ENCODE measurements at regions not wholly inside any gene's neighbourhood (a gene's known extent, or its start where the extent isn't known, plus 50 kb on each side); places are given as distances from the start of the nearest gene placed in this dataset.
"Not testable (repeated sequence)": the region's sequence is repeated elsewhere in the genome, so short reads cannot be mapped to it uniquely, and the experiment has no call there.

DNA sequence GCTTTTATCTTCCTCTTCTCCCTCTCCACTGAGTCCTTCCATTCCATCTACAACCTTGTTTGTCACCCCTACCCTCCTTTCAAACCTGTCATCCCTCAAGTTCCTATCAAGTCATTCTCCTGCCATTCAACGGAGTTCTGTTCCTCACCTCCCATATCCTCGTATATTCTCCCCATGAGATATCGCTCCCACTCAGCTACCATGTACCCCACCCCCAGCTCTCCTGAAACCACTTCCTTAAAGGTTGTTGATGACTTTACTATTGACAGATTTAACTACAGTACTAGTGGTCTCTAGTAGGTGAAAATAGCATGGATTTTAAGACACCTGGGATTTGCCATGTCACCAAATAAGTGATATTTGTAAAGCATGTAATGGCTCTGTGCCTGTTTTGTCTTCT is 107.4 kb upstream of the BARHL2 start:
- DNase-seq (ENCODE audit: low spot score), result no peak

DNA sequence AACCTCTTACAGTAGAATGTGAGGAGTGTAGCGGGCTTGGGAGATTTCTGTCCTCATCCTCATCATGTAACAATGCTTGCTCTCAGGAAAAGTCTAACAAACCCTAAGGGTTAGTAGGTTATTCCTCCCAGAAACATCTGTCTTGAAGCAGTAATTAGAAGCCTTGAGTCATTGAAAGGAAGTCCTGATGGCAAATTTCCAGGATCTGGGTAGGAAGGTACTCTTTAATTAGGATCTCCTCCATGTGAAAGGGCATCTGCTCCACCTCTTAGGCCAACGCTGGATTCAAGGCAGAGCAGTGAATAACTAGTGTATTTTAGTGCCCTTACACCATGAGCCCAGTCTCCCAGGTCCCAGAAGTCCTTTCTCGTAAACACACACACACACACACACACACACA is 106.6 kb upstream of the BARHL2 start:
- no peak for DNase-seq (ENCODE audit: low spot score)

DNA sequence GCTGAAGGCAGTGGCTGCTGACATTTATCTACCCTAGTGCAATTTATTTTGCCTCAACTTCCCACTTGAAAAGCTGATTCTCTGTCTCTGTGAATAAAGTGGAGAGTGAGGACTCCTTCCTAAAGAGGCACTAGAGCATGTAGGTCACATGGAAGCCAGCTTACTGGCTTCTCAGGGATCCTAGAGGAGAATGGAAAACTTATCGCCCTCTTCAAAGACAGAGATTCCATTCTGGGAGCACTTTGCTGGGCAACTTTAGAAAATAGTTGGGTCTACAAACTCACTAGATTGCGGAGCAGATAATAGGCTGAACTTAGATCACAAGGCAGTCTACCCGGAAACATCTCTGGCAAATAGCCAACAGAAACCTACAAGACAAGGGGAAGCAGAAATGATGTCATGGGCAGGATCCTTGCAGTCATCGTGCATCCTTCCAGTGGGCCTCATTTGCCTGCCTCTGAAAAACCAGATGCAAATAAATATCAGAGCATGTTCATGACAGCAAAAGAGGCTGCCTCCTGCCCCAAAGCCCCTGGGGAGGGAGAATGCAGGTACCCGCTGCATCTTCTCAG is 104.8 kb upstream of the BARHL2 start:
- no peak for DNase-seq (ENCODE audit: low spot score)

DNA sequence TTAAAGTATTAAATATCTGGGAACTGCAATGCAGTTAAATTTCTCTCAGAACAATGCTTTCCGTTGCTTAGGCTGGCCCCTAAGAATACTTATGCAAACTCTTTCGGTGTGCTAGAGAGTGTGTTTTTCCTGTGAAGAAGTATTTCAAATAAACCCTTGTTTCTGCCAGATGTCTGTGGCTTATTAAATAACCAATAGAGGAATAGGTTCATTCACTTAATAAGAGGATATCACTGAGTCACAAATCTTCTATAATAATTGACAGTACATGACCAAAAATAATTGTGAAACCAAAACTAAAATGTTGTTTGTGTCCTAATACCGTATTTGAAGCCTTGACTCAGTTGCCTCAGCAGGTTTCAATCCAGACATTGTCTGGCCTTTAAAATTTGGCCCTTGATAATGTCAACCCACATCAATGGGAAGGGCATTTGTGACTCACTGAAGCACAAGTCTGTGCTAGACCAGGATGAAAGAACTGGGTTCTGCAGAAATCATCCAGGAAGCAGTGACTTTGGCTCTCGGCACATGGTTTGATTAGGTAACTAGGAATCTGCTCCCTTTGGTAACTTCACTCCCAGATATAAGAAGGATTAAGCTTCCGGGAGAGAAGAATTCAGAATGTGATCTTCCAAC is 104.2 kb upstream of the BARHL2 start:
- no peak for DNase-seq (ENCODE audit: low spot score)

DNA sequence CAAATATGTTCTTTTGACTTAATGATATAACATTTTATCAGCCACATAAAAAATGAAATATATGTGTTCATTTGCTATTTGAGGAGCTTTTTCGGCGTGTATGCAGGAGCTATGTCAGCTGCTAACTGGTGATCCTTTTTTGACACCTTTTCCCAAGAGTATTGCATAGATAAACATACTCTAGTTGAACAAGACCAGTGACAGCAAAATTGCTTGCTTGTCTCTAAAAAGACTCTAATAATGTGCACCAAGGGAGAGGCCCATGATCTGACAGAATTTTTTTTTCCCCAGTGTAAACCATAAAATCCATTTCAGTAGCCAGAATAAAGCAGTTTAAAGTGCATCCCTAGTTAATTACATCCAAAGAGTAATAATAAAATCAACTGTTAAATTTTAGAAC is 103.6 kb upstream of the BARHL2 start:
- no peak for DNase-seq (ENCODE audit: low spot score)

DNA sequence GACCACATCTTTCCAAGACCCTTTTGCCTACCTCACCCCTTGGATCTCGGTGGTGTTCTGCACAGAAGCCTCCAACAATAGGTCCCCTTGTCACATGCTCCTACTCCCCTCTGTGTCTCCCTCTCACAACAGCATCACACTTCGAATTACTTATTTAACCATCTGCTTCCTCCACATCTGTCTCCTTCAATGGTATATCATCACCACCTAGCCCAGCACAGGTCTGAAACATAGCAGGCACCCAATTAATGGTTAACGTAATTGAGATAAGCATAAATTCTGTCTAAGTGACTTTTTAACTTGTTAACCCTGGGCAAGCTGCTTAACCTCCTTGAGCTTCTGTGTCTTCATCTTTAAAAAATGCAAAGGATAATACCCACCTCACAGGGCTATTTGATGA is 100.3 kb upstream of the BARHL2 start:
- DNase-seq (ENCODE audit: low spot score), result no peak

DNA sequence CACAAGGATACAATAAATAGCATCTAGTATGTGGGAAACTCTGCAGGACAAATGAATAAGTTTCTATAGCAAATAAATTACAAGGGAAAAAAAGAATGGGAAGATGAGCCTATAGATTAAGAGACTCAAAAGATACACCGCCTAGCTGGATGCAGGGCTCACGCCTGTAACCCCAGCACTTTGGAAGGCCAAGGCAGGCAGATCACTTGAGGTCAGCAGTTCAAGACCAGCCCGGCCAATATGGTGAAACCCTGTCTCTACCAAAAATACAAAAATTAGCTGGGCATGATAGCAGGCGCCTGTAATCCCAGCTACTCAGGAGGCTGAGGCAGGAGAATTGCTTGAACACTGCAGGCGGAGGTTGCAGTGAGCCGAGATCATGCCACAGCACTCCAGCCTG is 95.1 kb upstream of the BARHL2 start:
- not testable (repeated sequence) for DNase-seq (ENCODE audit: low spot score)

DNA sequence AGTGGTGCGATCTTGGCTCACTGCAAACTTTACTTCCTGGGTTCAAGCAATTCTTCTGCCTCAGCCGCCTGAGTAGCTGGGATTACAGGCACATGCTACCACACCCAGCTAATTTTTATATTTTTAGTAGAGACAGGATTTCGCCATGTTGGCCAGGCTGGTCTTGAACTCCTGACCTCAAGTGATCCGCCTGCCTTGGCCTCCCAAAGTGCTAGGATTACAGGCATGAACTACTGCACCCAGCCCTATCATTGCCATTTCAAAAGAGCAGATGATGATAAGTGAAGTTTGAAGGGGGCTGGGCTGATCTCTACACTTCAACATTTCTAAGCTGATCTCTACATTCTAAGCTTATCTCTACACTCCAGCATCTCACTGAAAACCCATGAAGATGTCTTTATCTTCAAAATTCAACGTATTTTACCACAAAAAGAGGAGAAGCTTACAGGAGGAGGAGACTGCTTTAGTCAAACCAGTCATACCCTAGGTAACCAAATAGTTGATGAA is 94.4 kb upstream of the BARHL2 start:
- not testable (repeated sequence) for DNase-seq (ENCODE audit: low spot score)

DNA sequence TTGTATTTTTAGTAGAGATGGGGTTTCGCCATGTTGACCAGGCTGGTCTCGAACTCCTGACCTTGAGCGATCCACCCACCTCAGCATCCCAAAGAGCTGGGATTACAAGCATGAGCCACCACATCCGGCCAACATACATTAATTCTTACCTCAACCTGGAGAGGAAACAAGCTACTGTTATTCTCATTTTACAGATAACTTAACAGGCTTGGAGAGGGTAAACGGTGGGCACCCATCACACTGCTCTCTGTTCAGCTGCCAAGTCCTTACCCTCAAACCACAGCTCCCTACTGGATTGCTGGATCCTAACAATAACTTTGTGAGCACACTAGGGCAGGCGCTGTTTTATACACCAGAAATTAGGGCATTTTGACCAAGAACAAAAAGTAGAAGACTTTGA is 93.6 kb upstream of the BARHL2 start:
- no peak for DNase-seq (ENCODE audit: low spot score)

DNA sequence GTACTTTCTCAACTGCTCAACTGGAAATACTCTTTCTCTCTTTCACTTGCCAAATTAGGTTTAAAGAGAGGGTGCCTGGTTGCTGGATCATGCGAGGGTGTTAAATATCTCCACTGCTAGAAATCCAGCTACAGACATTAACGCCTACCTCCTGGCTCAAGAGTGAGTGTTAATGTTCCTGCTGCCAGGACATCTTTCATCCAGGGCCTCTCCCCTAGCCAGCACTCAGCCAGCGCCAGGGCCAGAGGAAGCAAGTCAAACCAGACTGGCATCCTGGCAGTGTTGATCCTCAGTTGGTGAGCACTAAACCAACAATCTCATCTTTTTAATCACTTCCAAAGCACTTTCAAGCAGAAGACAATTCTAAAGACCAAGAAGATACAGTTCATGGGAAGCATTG is 92.9 kb upstream of the BARHL2 start:
- DNase-seq (ENCODE audit: low spot score), result no peak

DNA sequence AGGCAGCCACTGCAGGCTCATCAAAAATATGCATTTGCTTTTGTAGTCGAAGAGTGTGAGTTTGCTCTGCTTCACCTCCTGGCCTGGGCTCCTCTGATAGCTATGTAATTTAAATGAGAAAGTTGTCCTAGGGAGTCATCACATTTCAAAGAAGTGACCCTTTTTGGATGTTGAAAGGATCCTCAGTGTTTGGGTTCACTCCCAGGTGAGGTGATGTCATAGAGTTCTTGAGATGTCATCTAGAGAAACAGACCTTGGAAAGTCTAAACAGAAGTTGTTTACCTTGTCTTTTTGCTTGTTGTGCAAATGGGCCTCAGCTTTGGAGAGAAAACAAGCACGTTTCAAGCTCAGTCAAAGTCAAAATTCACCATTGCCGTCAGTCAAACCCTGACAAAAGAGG is 92.0 kb upstream of the BARHL2 start:
- DNase-seq (ENCODE audit: low spot score), result no peak

DNA sequence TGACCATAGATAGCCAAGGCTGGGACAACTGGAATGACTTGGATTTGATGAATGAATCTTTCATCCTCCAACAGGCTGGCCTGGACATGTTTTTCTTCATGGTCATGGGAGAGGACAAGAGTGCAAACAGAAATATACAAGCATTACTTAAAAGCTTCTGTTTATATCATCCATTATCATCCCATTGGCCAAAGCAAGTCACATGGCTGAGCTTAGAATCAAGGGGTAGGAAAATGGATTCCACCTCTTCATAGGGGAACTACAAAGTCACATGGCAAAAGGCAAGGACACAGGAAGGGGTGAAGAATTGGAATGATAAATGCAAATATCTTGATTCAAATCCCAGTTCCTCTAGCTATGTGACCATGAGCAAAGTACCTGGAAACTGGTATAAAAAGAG is 90.2 kb upstream of the BARHL2 start:
- no peak for DNase-seq (ENCODE audit: low spot score)

DNA sequence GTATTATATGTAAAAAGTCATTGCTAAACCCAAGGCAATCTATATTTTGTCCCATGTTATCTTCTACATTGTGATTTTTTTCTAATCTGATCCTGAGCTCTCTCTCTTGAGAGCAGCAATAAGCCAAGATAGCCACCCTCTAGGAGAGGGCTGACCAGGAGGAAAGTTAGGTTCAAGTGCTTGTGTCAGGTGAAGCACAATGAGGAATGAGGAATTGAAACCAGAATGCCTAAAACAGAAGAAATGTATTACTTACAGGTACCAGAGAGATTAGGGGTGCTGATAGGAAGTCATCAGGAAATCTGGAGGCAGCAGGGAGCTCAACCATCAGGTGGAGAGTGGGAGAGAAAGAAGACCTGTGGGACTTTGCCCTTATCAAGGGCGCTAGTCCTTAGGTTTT is 85.5 kb upstream of the BARHL2 start:
- no peak for DNase-seq (ENCODE audit: low spot score)

DNA sequence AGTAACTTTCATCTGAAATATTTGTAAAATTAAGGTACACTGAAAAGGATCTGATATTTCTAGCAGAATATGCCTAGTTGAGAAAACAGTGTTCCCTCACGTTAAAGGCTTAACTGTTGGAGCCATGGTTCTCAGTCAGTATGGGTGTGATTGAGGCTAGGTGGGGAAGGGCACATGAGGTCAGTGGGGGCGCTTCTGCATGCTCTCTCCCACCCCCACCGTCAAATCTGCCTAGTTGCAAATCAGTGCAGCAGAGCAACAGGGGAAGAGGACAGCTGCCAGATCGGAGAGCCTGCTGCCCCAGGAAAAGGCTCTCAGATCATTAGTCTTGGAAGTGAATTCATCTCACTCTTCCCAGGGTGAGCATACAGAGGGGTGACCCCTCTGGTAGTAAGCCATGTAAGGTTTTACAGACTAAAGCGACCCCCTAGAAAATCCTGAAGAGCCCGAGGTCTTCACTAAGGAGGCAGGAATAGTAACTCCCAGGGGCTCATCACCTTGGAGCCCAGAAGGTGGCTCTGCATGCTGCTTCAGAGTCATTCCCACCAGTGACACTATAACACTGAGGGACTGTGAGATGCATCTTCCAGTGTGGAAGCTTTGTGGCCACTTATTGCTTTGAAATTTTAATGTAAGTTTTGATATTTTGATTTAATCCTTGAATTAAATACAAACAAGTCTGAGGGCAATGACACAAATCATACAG is 83.1 kb upstream of the BARHL2 start:
- no peak for DNase-seq (ENCODE audit: low spot score)

DNA sequence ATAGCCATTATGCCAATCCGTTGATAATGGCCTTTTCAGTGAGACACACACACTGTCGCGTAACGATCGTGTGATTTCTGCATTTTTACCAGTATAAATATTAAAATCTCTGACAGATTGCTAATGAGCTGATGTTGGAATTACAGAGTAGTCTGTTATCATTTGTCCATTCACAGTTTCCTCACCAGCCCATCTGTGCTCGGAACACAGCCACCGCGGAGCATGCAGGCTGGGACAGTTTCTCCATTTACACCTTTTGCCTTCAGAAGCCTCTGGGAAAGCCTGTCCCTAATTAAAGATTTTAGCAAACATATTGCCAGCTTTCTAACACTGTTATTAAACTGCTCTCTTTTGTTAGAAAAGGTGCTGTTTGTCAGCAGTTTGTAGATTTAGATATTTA is 82.2 kb upstream of the BARHL2 start:
- no peak for DNase-seq (ENCODE audit: low spot score)

DNA sequence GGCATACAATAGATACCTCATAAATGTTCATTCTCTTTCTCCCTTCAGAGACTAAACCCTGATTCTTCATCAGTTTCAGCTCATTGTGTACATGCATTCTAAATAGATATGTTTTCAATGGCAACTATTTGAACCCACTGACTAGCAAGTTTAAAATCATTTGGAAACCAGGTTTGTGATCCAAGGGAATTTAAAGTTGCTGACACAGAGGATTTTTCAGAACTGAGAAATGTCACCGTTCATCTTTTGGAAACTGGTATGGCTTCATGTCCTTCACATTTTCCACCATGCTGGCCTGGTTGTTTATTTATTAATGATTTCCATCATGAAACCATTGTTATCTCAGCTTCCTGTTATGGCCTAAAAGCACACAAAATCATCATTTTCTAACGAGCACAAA is 81.8 kb upstream of the BARHL2 start:
- no peak for DNase-seq (ENCODE audit: low spot score)

DNA sequence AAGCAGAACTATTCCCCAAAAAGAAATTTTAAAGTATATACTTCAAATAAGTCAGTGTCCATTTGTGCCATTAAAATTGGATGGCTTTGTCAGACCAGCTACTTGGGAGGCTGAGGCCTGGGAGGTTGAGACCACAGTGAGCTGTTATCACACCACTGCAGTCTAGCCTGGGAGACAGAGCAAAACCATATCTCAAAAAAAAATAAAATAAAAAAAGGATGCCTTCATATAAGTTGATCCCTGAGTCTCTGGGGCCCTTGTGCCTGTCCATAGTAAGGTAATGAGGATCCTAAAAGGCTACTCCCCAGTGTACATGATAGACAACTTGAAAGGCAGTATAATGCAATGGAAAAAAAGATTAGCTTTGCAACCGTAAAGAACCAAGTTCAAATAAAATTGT is 81.2 kb upstream of the BARHL2 start:
- DNase-seq (ENCODE audit: low spot score), result no peak

DNA sequence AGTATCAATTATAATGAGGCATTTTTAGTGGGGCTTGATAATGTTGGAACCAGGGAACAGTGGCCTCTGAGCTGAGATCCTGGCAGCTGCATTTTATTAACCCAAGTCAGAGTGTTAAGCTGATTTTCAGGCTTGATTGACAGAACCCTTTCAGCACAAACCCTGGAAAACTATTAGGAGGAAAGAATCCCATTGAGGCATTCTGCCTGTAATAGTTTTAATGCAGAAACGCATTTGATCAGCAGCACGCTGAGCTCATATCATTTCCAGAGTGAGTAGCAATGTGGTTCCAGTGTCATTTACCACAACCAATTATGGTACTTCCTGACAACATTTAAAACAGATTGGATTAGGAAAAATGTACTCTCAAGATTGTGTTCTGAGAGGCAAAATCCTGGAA is 78.3 kb upstream of the BARHL2 start:
- no peak for DNase-seq (ENCODE audit: low spot score)

DNA sequence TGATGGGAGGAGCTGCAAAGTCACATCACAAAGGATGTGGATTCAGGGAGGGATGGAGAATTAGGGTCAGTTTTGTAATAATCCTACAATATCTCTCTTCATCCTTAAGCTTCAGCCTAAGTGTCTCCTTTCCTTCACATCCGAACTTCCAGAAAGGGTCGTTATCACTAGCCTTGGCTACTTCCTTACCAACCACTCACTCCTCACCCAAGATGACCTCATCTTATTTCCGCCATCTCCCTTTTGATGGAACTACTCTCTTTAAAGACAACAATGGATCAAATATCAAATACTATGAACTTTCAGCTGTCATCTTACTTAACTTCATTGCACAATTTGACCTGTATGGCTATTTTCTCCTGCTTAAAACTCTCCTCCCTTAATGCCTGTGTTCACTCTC is 69.6 kb upstream of the BARHL2 start:
- DNase-seq (ENCODE audit: low spot score), result no peak

DNA sequence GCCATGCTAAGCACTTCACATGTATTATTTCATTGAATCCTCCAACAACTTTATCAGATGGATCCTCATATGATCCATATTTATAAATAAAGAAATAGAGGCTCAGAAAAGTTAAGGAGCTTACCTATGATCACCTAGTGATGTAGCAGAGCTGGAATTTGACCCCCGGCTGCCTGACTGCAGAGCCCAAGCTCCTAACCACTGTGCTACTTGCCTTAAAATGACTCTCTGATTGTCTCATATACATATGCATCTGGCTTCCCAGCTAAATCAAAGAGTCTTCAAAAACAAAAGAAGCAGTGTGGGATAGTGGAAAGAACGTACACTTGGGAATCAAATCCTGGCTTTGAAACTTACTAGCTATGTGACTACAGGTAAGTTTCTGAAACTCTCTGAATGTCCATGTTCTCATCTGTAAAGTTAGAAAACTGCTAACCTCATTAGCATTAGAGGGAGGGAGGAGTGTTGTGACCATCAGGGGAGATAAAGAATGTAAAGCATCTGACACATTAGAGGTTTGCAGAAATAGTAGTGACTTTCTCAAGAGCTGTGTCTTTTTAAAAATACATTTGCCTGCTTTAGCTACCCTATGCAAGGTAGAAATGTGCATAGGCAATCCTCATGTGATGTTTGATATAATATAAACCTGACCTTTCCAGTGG is 67.2 kb upstream of the BARHL2 start:
- no peak for DNase-seq (ENCODE audit: low spot score)

DNA sequence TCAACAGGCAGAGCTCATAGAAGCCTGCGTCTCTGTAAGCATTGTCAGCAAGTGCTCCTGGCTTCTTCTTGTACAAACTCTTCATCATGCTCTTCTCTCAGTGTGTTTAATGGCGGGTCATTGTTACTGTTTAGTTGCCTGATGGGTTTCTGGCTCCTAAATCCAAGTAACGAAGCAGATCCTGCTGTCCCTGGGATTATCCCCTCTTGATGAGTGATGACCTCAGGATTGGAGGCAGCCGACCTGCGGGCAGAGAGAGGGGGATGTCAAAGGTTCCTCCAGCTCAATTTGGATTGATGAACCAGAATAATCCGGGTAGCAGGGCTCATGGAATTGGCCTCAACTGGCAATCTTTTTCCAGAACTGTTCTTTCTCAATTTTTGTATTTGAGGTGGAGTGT is 66.1 kb upstream of the BARHL2 start:
- DNase-seq (ENCODE audit: low spot score), result no peak

DNA sequence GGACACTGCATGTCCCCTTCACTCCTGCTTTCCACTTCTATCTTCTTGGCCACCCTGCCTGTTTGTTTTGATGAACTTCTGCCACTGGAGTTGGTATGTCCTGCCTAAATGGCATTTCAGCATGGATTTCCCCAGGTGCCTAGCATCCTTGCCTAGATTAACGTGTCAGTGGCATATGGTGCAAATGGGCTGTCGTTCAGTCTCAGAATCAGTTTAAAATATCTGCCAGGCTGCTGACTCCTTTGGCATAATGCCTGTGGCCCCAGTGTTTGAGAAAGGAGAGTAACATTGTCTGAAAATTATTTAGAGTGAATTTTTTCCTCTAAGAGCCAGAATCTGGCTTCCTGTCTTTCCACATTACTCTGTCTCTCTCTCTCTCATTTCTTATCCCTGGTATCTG is 64.9 kb upstream of the BARHL2 start:
- no peak for DNase-seq (ENCODE audit: low spot score)

DNA sequence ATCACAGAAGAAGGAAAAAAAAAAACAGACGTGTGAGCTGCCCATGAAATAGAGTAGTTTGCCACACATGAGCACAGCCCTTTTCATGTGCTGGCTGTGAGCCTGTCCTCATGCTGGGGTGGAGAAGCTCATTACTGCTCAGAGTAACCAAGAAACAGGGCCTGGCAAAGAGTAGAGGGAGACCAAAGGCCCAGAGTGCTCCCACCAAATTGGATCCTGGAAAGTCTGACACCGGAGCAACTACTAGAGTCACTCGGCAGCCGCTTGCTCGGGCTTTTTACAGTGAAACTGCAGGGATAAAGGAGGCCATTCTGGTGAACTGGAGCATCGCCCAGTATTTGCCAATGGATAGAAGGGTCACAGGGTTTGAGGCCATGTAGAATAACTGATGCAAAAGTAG is 64.4 kb upstream of the BARHL2 start:
- no peak for DNase-seq (ENCODE audit: low spot score)

Data from D341Med (cell line).